Omental fat pad (tissue), 3 donors: ENCODE measurements at regions not wholly inside any gene's neighbourhood (a gene's known extent, or its start where the extent isn't known, plus 50 kb on each side); places are given as distances from the start of the nearest gene placed in this dataset.

Source experiments
- ATAC-seq: fragments of 150-250 bp; one replicate; pipeline ENCODE4 v1.9.1; 2016; ENCODE audit warnings: mild to moderate bottlenecking, moderate library complexity; ENCODE audit not compliant: low FRiP score
- DNase-seq: peaks from one replicate; pipeline ENCODE4 v3.0.0-alpha.2; 2019; ENCODE audit warnings: low spot score
- TF ChIP-seq, protein P1 (sequence below), 3 donors: fragments of 450-650 bp; IDR thresholded peaks; one replicate each; pipeline ENCODE4 v1.5.1; 2016 to 2017; ENCODE audit warnings: antibody characterized with exemption in 3 of 3, mild to moderate bottlenecking in 3 of 3, moderate library complexity in 2 of 3

- TF ChIP-seq, protein P1, sequence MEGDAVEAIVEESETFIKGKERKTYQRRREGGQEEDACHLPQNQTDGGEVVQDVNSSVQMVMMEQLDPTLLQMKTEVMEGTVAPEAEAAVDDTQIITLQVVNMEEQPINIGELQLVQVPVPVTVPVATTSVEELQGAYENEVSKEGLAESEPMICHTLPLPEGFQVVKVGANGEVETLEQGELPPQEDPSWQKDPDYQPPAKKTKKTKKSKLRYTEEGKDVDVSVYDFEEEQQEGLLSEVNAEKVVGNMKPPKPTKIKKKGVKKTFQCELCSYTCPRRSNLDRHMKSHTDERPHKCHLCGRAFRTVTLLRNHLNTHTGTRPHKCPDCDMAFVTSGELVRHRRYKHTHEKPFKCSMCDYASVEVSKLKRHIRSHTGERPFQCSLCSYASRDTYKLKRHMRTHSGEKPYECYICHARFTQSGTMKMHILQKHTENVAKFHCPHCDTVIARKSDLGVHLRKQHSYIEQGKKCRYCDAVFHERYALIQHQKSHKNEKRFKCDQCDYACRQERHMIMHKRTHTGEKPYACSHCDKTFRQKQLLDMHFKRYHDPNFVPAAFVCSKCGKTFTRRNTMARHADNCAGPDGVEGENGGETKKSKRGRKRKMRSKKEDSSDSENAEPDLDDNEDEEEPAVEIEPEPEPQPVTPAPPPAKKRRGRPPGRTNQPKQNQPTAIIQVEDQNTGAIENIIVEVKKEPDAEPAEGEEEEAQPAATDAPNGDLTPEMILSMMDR (IDR thresholded peaks at IDR 0.05), result no peak
- DNase-seq (no peak), ATAC-seq (no peak)
These were observed 70.2 kb upstream of the SMIM21 start for GRCh38 chr18:75497576-75498235.

- no peak for ATAC-seq
- TF ChIP-seq, protein P1 (IDR thresholded peaks at IDR 0.05), result no peak
- no peak for DNase-seq
These were observed 68.6 kb upstream of the SMIM21 start for GRCh38 chr18:75496151-75496550.

DNA sequence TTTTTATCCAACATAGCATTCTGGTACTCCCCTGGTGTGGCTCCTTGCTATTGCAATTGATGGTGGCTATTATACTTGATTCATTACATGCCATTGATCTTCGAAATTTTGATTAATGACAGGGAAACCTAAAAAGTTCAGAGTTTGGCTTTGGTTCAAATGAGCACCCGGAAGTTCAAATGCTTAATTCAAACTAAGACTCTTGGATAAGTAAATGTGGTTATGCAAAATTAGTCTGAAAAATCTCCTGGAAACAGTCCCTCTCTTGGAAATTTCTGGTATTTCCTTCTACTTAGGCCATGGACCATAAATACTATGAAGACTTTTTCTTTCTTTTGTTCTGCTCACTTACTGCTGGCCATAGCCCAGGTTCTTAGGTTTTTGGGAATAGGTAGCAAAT is 65.3 kb upstream of the SMIM21 start:
- no peak for ATAC-seq

DNA sequence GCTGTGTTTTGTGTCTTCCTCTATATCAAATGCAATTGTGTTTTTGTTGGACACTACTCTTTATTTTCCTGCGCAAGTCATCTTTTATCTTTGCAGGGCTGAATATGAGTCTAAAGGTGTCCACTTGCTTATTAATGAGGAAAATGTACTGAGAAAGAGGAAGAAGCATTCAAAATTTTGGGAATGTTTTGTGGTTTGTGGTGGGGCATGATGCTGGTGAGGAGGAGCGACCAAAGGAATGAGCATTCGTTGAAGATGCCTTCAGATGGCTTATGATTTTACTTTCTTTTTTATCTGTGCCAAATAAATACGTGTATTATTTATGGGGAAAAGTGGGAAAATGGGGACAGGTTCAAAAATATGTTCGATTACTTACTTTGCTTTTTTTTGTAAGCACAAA is 63.9 kb upstream of the SMIM21 start:
- DNase-seq (no peak), ATAC-seq (no peak)
- TF ChIP-seq, protein P1 (IDR thresholded peaks at IDR 0.05), result no peak

More for the DNA sequence above, 65.3 kb upstream of the SMIM21 start:
- DNase-seq, result no peak
- TF ChIP-seq, protein P1 (IDR thresholded peaks at IDR 0.05), result no peak

GRCh38 chr18:75489493-75490190 is 62.1 kb upstream of the SMIM21 start:
- TF ChIP-seq, protein P1 (IDR thresholded peaks at IDR 0.05), result no peak
- DNase-seq (no peak), ATAC-seq (peak; percentile 96)

GRCh38 chr18:75483662-75484061 is 56.2 kb upstream of the SMIM21 start:
- DNase-seq, result no peak
- ATAC-seq, result no peak
- TF ChIP-seq, protein P1 (IDR thresholded peaks at IDR 0.05), result no peak

GRCh38 chr18:75482880-75483279 is 55.4 kb upstream of the SMIM21 start:
- ATAC-seq, result no peak
- TF ChIP-seq, protein P1 (IDR thresholded peaks at IDR 0.05), result no peak

More at GRCh38 chr18:75482880-75483279, 55.4 kb upstream of the SMIM21 start:
- no peak for DNase-seq
